GM23338 (cell line): ENCODE measurements at regions not wholly inside any gene's neighbourhood (a gene's known extent, or its start where the extent isn't known, plus 50 kb on each side); places are given as distances from the start of the nearest gene placed in this dataset.
A peak's percentile ranks its signal among the peaks of the same experiment; 100 is the strongest.

ENCODE experiments used
- ATAC-seq: fragments of 200-7000 bp; cut with Tn5 transposase; 3 replicates; pipeline ENCODE4 v1.9.1; 2020
- DNase-seq: peaks from one replicate; pipeline ENCODE4 v3.0.0-alpha.2; 2015; ENCODE audit warnings: low spot score
- H2AFZ ChIP-seq: fragments of 200-600 bp; sonication (generic); 2 replicates; pipeline ENCODE4 v1.8.0; 2016; ENCODE audit warnings: antibody characterized with exemption, mild to moderate bottlenecking, moderate library complexity
- H3F3A ChIP-seq: fragments of 200-600 bp; sonication (generic); replicated peaks from 2 replicates; pipeline ENCODE4 v1.8.0; 2017; ENCODE audit warnings: antibody characterized with exemption, mixed run types, low read depth
- H3K27ac ChIP-seq: fragments of 200-600 bp; sonication (generic); 2 replicates; pipeline ENCODE4 v1.6.1; 2016; ENCODE audit warnings: low read depth
- H3K27me3 ChIP-seq: fragments of 200-600 bp; sonication (generic); 2 replicates; pipeline ENCODE4 v1.8.0; 2016; ENCODE audit warnings: mild to moderate bottlenecking, mixed run types, moderate library complexity; ENCODE audit not compliant: insufficient read depth
- H3K36me3 ChIP-seq: fragments of 200-600 bp; sonication (generic); 2 replicates; pipeline ENCODE4 v1.8.0; 2016; ENCODE audit warnings: mild to moderate bottlenecking; ENCODE audit not compliant: insufficient read depth
- H3K4me1 ChIP-seq: fragments of 200-600 bp; sonication (generic); 2 replicates; pipeline ENCODE4 v1.8.0; 2016; ENCODE audit warnings: mild to moderate bottlenecking, moderate library complexity; ENCODE audit not compliant: insufficient read depth
- H3K4me2 ChIP-seq: fragments of 200-600 bp; sonication (generic); 2 replicates; pipeline ENCODE4 v1.7.1; 2017; ENCODE audit warnings: mixed run types
- H3K4me3 ChIP-seq: fragments of 200-600 bp; sonication (generic); 2 replicates; pipeline ENCODE4 v1.6.1; 2016; ENCODE audit warnings: mixed run types
- H3K79me2 ChIP-seq: fragments of 200-600 bp; sonication (generic); replicated peaks from 2 replicates; pipeline ENCODE4 v1.8.0; 2017; ENCODE audit warnings: mild to moderate bottlenecking; ENCODE audit not compliant: insufficient read depth
- H3K9me2 ChIP-seq: fragments of 200-600 bp; sonication (generic); 2 replicates; pipeline ENCODE4 v1.8.0; 2017; ENCODE audit not compliant: insufficient read depth
- H4K20me1 ChIP-seq: fragments of 200-600 bp; sonication (generic); replicated peaks from 2 replicates; pipeline ENCODE4 v1.8.0; 2017; ENCODE audit warnings: mild to moderate bottlenecking; ENCODE audit not compliant: insufficient read depth
- H3K27ac Mint-ChIP-seq: 2 replicates; pipeline ENCODE4 v1.8.0; 2020; ENCODE audit warnings: inconsistent platforms, mild to moderate bottlenecking, moderate library complexity, mixed read lengths
- H3K27me3 Mint-ChIP-seq: 3 replicates; pipeline ENCODE4 v1.8.0; 2022; ENCODE audit warnings: low read depth, mild to moderate bottlenecking, moderate library complexity, mixed read lengths, inconsistent platforms; ENCODE audit not compliant: insufficient read depth, poor library complexity
- H3K36me3 Mint-ChIP-seq: 3 replicates; pipeline ENCODE4 v1.8.0; 2021; ENCODE audit warnings: low read depth, mild to moderate bottlenecking, inconsistent platforms, moderate library complexity, mixed read lengths
- H3K4me1 Mint-ChIP-seq: 3 replicates; pipeline ENCODE4 v1.8.0; 2020; ENCODE audit warnings: mild to moderate bottlenecking, inconsistent platforms, mixed read lengths
- H3K4me3 Mint-ChIP-seq: 3 replicates; pipeline ENCODE4 v1.8.0; 2021; ENCODE audit warnings: moderate library complexity, mild to moderate bottlenecking, inconsistent platforms, mixed read lengths
- H3K9me3 Mint-ChIP-seq: 3 replicates; pipeline ENCODE4 v1.8.0; 2020; ENCODE audit warnings: moderate library complexity, mild to moderate bottlenecking, inconsistent platforms, mixed read lengths
- CREB1 ChIP-seq: fragments of 250-450 bp; sonication (Bioruptor Pico); IDR thresholded peaks from 2 replicates; pipeline ENCODE4 v1.5.0; 2020; ENCODE audit warnings: low read depth, mild to moderate bottlenecking, moderate library complexity
- CTCF ChIP-seq, 2 experiments: fragments of 200-600 bp in 1 of 2; sonication (generic) in 1 of 2; conservative IDR thresholded peaks; 2 replicates each; pipeline versions ENCODE4 v1.5.1 to v1.6.1; 2016 to 2017; ENCODE audit warnings: antibody characterized with exemption in 2 of 2, low read depth in 2 of 2, mild to moderate bottlenecking in 2 of 2, moderate library complexity in 1 of 2
- ETS1 ChIP-seq: IDR thresholded peaks from 2 replicates; pipeline ENCODE4 v1.6.1; 2016; ENCODE audit warnings: antibody characterized with exemption
- EZH2phosphoT487 ChIP-seq: fragments of 200-600 bp; sonication (generic); IDR thresholded peaks from one replicate; pipeline ENCODE4 v1.8.1; 2018; ENCODE audit warnings: antibody characterized with exemption; ENCODE audit not compliant: unreplicated experiment
- NANOG ChIP-seq: IDR thresholded peaks from 2 replicates; pipeline ENCODE4 v1.6.1; 2016; ENCODE audit warnings: antibody characterized with exemption, borderline replicate concordance
- POLR2AphosphoS5 ChIP-seq: IDR thresholded peaks from 2 replicates; pipeline ENCODE4 v1.6.1; 2016; ENCODE audit warnings: antibody characterized with exemption, low read depth
- REST ChIP-seq: IDR thresholded peaks from one replicate; pipeline ENCODE4 v1.6.1; 2018; ENCODE audit warnings: antibody characterized with exemption; ENCODE audit not compliant: unreplicated experiment
- ZNF114 ChIP-seq: fragments of 250-450 bp; sonication (Bioruptor Pico); IDR thresholded peaks from 2 replicates; pipeline ENCODE4 v1.5.0; 2020; ENCODE audit warnings: mild to moderate bottlenecking, moderate library complexity

GRCh38 chr7:26993816-26994810 lies 101.7 kb downstream of the HOXA1 start:
- Histone ChIP-seq H3K4me2 (no peak overlapping the region), H3K79me2 (no peaks in the 10 kb centered on the region), H3K27me3 (peaks cover 54% of the 10 kb centered on the region), H4K20me1 (0 out of 2 replicates have a peak, but pooled peaks cover 5% of the 10 kb centered on the region), H3K4me3 (no peak overlapping the region), H3F3A (no peaks in the 10 kb centered on the region), H3K9me2 (no peaks in the 10 kb centered on the region), H3K27ac (no peak overlapping the region), H3K36me3 (no peaks in the 10 kb centered on the region), H3K4me1 (peaks cover 14% of the 10 kb centered on the region; the same call in 1 of the 2 replicates), H2AFZ (no peak overlapping the region)
- DNase-seq: no peak
- H3K27ac Mint-ChIP-seq: no peak overlapping the region
- H3K27me3 Mint-ChIP-seq: peaks cover 40% of the 10 kb centered on the region
- ATAC-seq: peak; percentile 64
- no peak for TF ChIP-seq NANOG
- TF ChIP-seq EZH2phosphoT487: no peak
- no peak for TF ChIP-seq POLR2AphosphoS5
- H3K4me3 Mint-ChIP-seq: no peak overlapping the region
- H3K4me1 Mint-ChIP-seq: peaks cover 12% of the 10 kb centered on the region
- H3K36me3 Mint-ChIP-seq: peaks cover 8% of the 10 kb centered on the region; the same call in 1 of the 3 replicates
- peaks cover 18% of the 10 kb centered on the region for H3K9me3 Mint-ChIP-seq

GRCh38 chr7:26992670-26993069 lies 103.1 kb downstream of the HOXA1 start:
- H3K4me1 Mint-ChIP-seq: peaks cover 12% of the 10 kb centered on the region
- peaks cover 3% of the 10 kb centered on the region for H3K9me3 Mint-ChIP-seq
- H3K36me3 Mint-ChIP-seq: no peaks in the 10 kb centered on the region; the same call in 2 of the 3 replicates
- Histone ChIP-seq H3K79me2 (no peaks in the 10 kb centered on the region), H3K27ac (no peak overlapping the region), H3K27me3 (peaks cover 54% of the 10 kb centered on the region), H3K4me2 (no peak overlapping the region), H3K4me1 (peaks cover 14% of the 10 kb centered on the region; the same call in 1 of the 2 replicates), H3K9me2 (no peaks in the 10 kb centered on the region), H2AFZ (no peak overlapping the region), H4K20me1 (0 out of 2 replicates have a peak, but pooled peaks cover 5% of the 10 kb centered on the region), H3K4me3 (no peak overlapping the region), H3F3A (no peaks in the 10 kb centered on the region), H3K36me3 (no peaks in the 10 kb centered on the region)
- H3K27ac Mint-ChIP-seq: no peak overlapping the region
- no peak for DNase-seq
- no peak overlapping the region for H3K4me3 Mint-ChIP-seq
- no peak for ATAC-seq
- H3K27me3 Mint-ChIP-seq: peaks cover 37% of the 10 kb centered on the region
- TF ChIP-seq NANOG: no peak
- no peak for TF ChIP-seq ETS1
- TF ChIP-seq CREB1 (CRISPR knock-in tag): no peak
- no peak for TF ChIP-seq CTCF (conservative IDR thresholded peaks at IDR 0.05; ENCODE audit: low read depth in 2 of 2)
- TF ChIP-seq POLR2AphosphoS5: no peak
- TF ChIP-seq REST: no peak
- TF ChIP-seq ZNF114 (CRISPR knock-in tag): no peak
